ENCODE measurements at regions not wholly inside any gene's neighbourhood (a gene's known extent, or its start where the extent isn't known, plus 50 kb on each side); places are given as distances from the start of the nearest gene placed in this dataset.
"Not testable (repeated sequence)": the region's sequence is repeated elsewhere in the genome, so short reads cannot be mapped to it uniquely, and the experiment has no call there.

GRCh38 chr4:163732473-163732872, 238.0 kb downstream of the TMA16 start:
- Histone ChIP-seq H3K36me3 (no peaks in the 10 kb centered on the region), H3K4me3 (no peak overlapping the region), H3K4me1 (no peaks in the 10 kb centered on the region), H3K27ac (no peak overlapping the region), H3K27me3 (no peaks in the 10 kb centered on the region), H3K9me3 (peaks cover 0 to 2% of the 10 kb centered on the region in 2 donors)
- no peak for ATAC-seq
- intact Hi-C loops (cut with DNase I): no loop called here
- TF ChIP-seq, protein P1, sequence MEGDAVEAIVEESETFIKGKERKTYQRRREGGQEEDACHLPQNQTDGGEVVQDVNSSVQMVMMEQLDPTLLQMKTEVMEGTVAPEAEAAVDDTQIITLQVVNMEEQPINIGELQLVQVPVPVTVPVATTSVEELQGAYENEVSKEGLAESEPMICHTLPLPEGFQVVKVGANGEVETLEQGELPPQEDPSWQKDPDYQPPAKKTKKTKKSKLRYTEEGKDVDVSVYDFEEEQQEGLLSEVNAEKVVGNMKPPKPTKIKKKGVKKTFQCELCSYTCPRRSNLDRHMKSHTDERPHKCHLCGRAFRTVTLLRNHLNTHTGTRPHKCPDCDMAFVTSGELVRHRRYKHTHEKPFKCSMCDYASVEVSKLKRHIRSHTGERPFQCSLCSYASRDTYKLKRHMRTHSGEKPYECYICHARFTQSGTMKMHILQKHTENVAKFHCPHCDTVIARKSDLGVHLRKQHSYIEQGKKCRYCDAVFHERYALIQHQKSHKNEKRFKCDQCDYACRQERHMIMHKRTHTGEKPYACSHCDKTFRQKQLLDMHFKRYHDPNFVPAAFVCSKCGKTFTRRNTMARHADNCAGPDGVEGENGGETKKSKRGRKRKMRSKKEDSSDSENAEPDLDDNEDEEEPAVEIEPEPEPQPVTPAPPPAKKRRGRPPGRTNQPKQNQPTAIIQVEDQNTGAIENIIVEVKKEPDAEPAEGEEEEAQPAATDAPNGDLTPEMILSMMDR (IDR thresholded peaks at IDR 0.05): no peak
- DNase-seq: no peak

DNA sequence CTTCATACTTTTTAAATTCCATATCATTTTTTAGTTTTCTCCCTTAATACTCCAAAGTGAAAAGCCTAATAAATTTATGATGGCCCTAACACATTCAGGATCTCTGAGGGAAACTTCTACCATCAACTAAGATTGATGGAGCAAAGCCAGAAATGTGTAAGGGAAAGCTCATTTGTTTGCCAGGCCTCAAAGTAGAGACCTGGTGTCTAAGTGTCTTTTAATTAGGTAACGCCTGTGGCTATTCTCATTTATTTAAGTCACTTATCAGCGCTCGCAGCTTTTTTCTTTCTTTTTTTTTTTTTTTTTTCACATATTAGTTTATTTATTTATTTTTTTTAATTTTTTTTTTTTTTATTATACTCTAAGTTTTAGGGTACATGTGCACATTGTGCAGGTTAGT, 242.4 kb downstream of the TMA16 start:
- Histone ChIP-seq H3K4me3 (no peak overlapping the region), H3K27ac (no peak overlapping the region), H3K36me3 (no peaks in the 10 kb centered on the region), H3K4me1 (no peaks in the 10 kb centered on the region), H3K9me3 (no peaks in the 10 kb centered on the region), H3K27me3 (no peaks in the 10 kb centered on the region)
- intact Hi-C loops (cut with DNase I): no loop called here
- TF ChIP-seq, protein P1 (IDR thresholded peaks at IDR 0.05): no peak
- DNase-seq: no peak
- ATAC-seq: no peak

DNA sequence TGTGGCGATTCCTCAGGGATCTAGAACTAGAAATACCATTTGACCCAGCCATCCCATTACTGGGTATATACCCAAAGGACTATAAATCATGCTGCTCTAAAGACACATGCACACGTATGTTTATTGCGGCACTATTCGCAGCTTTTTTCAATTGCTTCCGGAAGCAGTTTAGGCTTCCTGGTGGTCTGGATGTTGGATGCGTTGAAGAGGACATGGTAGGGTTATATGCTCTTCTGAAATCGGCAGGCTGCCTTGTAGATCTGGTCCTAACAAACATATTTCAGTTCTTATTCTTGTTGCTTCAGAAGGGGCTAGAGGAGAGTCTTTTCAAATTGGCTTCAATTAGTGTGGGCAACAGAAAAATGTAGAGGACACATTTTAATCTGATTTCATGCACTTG, 243.4 kb downstream of the TMA16 start:
- intact Hi-C loops (cut with DNase I); H3K36me3 ChIP-seq; H3K9me3 ChIP-seq; H3K27ac ChIP-seq; H3K4me1 ChIP-seq; H3K27me3 ChIP-seq; DNase-seq; ATAC-seq; H3K4me3 ChIP-seq: not testable (repeated sequence)

DNA sequence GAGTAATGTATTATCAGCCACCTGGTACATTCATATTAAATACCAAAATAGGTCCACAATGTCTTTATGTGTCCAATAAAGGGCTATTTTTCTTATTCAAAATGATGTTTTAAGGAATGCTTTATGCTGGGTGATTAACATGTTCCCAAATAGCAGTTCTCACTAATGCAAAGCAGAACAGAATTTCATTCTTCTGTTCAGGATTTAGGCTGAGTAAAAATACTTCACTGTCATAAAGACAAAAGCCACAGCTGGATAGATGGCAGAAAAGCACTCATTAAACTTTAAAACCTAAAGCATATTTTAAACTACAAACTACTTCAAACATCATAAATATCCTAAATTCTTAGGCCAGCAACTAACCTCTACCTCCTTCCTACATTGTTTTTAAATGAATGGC, 244.0 kb downstream of the TMA16 start:
- TF ChIP-seq, protein P1 (IDR thresholded peaks at IDR 0.05): no peak
- H3K27ac ChIP-seq: no peak overlapping the region
- intact Hi-C loops (cut with DNase I): no loop called here
- no peaks in the 10 kb centered on the region for H3K36me3 ChIP-seq
- no peak overlapping the region for H3K4me3 ChIP-seq
- ATAC-seq (no peak), DNase-seq (no peak)
- H3K27me3 ChIP-seq: no peaks in the 10 kb centered on the region
- no peaks in the 10 kb centered on the region for H3K4me1 ChIP-seq
- no peaks in the 10 kb centered on the region for H3K9me3 ChIP-seq

DNA sequence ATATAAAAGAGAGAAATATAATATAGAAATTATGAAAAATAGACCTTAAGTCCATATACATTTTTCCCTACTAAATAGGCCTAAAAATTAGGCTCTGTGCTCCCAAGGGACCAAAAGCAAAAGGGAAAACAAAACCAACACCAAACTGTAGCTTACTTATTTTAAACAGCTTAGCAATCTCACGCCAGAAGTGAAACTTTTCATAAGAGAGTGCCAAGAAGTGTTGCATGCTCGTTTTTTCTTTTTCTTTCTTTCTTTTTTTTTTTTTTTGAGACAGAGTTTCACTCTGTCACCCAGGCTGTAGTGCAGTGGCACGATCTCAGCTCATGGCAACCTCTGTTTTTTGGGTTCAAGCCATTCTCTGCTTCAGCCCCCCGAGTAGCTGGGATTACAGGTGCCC, 250.4 kb downstream of the TMA16 start:
- Histone ChIP-seq H3K27me3 (no peaks in the 10 kb centered on the region), H3K4me1 (no peaks in the 10 kb centered on the region), H3K9me3 (no peaks in the 10 kb centered on the region), H3K36me3 (no peaks in the 10 kb centered on the region), H3K4me3 (no peak overlapping the region), H3K27ac (no peak overlapping the region)
- intact Hi-C loops (cut with DNase I): no loop called here
- ATAC-seq (no peak), DNase-seq (no peak)
- TF ChIP-seq, protein P1 (IDR thresholded peaks at IDR 0.05): no peak

DNA sequence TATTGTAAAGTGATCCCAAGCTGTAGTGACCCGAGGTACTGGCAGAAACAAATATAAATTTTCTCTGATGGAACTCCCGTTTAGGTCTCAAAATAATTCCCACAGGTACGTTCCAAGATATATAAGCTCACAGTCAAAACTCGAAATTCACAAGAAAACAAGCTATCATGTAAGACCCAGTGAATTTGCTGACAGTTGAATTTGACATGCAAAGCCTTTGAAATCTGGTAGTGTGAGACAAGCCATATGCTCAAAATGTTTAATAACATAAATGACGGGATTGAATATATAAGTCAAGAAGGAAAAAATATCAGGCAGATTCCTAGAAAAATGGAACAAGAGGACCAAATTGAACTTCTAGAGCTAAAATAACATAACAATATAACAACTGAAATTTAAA, 252.8 kb downstream of the TMA16 start:
- no peaks in the 10 kb centered on the region for H3K36me3 ChIP-seq
- ATAC-seq: no peak
- TF ChIP-seq, protein P1 (IDR thresholded peaks at IDR 0.05): no peak
- no peak overlapping the region for H3K4me3 ChIP-seq
- H3K9me3 ChIP-seq: no peaks in the 10 kb centered on the region
- H3K27ac ChIP-seq: no peak overlapping the region
- H3K4me1 ChIP-seq: no peaks in the 10 kb centered on the region
- DNase-seq: no peak
- intact Hi-C loops (cut with DNase I): no loop called here
- no peaks in the 10 kb centered on the region for H3K27me3 ChIP-seq

All from left lung (tissue), 4 donors.